NOMO-1 treated with dmso at 0.1 percent for 144 hours (cell line): ENCODE measurements at regions not wholly inside any gene's neighbourhood (a gene's known extent, or its start where the extent isn't known, plus 50 kb on each side); places are given as distances from the start of the nearest gene placed in this dataset.
"Not testable (repeated sequence)": the region's sequence is repeated elsewhere in the genome, so short reads cannot be mapped to it uniquely, and the experiment has no call there.

Source experiments
- DNase-seq: peaks from one replicate; lab custom pipeline; 2025; ENCODE audit not compliant: unreplicated experiment; lab: John Stamatoyannopoulos, UW

DNA sequence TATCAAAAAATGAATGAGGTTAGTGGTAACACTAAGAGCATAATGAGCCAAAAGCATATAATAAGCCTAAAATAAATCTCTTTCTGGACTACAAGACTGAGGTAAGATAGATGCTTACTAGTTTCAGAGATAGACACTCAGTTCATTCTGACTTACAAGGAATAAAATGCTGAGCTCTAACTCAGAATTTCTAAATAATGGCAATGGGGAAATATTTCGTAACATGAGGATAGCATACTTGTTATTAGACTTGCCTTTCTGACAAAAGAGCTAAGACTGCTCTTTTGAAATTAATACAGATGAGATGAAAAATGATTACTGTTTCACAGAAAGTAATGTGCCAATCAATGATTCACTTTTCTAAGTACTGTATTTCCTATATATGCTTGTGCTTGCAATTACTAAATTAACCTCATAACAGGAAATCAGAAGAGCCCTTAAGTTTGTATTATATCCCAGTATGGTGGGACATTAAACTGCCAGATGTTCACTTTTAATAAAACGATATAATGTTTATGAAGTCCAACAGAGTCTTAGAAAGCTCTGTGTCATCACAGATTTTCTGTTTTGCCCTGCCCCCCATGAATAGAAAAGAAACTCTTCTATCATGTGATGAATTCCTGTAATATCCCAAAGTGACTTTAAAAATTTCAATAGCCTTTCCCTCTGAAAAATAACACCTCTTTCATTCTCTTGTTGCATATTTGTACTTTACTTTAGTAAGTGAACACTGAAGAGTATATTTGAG, 2771.0 kb upstream of the PCDH20 start:
- no peak for DNase-seq

DNA sequence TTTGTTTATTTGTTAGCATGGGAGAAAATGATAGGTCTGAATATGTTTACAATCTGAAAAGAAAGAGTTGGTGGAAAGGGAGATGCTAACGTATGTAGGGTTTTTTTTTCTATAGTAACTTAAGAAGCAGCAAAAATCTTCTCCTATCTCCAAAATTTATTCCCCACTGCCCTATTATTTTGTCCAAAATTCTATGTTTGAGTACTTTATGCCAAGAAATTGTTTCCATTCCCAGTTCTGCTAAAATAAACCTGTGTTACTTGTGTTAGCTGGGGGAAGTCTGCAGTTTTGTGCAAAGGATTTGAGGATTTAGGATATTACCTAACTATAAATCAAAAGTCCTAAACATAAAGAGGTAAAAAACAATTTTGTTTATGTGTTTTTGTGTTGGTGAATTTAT, 2770.4 kb upstream of the PCDH20 start:
- no peak for DNase-seq

DNA sequence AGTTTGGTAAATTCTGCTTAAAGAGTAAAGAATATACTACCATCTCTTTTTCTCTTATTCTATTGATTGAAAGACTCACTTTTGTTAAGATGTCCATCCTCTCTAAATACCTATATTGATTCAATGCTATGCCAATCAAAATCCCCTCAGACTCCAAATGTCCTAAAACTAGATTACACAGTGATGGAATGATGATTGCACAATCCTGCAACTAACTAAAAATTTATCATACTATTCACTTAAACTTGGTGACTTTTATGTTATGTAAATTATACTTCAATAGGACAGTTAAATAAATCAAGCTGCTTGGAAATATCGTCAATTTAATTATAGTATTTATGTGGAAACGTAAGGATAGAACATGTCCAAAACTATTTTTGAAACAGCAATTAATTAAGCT, 2765.1 kb upstream of the PCDH20 start:
- no peak for DNase-seq

DNA sequence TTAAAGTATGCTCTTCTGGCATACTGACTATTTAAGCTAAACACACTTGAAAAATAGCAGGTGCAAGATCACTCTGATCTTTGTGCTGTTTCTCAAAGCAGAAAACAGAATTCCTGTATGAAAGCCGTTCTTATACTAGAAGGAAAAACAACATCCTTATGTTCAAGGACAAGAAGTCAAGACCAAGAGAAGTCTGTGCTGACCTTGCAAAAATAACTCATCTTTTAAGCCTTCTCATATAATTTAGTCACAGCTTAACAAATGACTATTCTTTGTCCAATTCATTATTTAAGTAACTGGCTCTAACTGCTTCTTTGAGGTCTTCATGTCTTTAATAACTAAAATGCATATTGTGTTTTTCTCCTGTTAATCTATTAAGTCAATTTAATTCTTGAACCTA, 2750.2 kb upstream of the PCDH20 start:
- DNase-seq = no peak

DNA sequence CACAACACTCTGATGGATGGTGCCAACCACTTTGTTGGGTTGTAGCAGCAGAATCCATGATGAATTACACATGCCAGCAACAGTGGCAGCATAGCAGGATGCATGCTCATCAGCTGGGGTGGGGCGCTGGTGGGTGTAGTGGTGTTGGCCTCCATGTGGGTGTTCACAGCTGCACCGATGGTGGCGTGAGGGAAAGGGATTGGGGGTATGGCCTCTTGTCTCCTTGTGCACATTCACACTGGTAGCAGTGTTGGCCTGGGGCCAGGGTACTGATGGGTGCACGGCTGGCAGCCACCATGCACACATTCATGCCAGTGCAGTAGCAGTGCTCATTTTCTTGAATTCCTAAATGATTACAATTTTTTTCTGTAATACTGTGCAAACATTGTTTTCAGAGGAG, 2748.8 kb upstream of the PCDH20 start:
- DNase-seq = no peak

DNA sequence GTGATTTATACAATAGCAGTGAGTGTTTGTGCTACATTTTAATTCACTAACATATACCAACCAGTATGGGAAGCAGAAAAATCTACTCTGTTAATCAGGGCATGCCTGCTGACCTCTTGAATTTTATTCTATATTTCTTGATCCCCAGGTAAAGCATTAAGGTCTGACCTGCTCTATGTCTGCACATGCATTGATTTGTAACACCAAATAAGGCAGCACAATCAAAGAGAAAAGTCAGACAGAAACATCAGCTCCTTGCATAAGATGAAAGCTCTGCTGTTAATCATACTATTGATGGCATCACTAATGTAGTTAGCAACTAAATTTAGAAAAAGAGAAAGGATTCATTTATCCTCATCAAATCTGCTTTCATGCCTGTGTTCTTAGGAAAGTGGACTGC, 2744.8 kb upstream of the PCDH20 start:
- no peak for DNase-seq

DNA sequence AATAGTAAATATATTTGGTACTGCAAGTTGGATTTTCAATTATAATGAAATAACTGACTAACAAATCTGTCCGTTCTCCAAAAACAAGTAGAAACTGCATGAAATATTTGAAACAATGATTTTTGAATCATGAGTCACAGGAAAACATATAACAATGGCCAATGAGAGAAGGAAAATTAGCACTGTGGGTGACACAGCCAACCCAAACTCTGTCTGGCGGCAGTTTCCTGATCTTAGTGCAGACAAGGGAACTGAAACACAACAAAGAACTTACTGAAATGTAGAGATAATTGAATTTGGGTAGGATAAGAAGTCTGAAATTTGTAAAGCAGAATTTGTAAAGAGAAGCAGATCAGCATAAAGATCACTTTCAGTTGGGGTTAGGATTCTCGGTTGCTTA, 2743.3 kb upstream of the PCDH20 start:
- DNase-seq = no peak

DNA sequence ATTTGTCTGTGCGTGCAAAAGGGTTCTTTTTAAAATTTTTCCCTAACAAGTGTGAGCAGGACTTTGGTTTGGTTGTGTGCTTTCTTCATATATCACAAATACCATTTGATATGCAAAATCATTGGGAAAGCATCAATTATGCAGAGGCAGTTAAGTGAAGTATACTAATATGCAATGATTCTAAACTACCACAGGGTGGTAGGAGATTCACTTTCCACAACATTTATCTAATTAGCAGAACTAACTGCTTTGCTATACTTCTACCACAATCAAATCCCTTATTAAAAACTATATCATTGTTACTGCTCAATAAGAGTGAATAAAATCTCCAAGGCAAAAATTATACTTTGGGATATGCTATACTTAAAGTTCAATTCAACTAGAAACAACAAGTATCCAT, 2738.9 kb upstream of the PCDH20 start:
- DNase-seq = no peak

DNA sequence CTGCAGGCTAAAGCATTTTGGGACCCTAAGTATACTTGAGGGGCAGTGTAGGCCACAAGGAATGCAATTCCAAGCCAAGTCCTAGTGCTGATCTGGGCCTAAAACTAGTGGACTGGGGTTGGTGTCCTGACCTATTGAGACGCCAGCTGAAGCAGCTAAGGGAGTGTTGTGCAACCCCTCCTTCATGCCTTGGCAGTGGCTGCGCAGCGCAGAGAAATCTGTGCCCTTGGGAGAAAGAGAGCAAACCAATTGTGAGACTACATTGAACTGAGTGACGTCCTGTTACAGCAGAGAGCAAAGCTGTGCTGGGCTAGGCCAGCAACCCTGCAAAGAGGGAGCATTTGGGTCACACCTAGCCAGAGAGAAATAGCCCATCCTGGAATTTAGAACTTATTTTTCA, 2715.0 kb upstream of the PCDH20 start:
- DNase-seq = no peak

DNA sequence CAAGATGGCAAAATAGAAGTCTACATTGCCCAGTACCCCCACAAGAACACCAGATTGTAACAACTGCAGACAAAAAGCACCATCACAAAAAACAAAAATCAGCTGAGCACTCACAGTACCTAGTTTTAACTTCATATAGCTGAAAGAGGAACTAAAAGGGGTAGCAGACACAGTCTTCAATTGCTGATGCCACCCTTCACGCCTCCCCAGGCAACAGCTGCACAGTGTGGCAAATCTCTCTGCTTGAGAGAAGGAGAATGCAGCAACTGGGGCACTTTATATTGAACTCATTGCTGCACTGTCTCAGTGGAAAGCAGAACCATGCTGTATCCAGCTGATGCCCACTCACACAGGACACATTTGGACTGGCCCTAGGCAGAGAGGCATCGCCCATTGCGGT, 2714.5 kb upstream of the PCDH20 start:
- DNase-seq = no peak

DNA sequence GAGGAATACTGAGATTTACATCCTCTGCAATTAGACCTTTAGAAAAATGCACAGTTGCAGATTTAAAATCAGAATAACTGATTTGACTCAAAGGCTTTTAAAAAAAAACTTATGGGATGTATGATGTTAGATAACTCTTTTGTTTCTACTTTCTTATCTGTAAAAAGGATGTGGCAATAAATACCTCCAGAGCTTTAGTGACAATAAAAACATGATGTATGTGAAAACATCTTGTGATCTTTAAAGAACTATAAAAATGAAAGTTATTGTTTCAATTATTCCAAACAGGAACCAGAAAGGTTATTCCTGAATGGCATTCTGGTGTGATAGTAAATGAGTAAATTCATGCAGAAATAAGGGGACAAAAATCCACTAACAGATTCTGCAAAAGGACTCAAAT, 2712.2 kb upstream of the PCDH20 start:
- no peak for DNase-seq

DNA sequence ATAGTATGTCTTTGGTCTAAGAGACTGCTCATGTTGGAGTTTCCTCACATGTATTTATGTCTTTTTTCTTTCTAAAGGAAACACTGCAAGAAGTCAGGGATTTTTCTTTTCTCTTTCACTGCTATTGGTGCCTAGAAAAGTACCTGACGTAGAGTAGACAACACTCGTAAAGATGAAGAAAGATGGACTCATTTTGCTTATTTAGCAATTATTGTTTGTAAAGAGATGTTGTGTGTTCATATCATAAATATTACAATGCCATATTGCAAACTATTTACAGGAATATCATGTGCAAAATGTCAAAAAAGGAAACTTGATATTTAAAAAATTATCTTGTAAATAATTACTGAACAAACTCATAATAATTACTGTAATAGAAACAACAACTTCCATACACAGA, 2711.5 kb upstream of the PCDH20 start:
- no peak for DNase-seq

DNA sequence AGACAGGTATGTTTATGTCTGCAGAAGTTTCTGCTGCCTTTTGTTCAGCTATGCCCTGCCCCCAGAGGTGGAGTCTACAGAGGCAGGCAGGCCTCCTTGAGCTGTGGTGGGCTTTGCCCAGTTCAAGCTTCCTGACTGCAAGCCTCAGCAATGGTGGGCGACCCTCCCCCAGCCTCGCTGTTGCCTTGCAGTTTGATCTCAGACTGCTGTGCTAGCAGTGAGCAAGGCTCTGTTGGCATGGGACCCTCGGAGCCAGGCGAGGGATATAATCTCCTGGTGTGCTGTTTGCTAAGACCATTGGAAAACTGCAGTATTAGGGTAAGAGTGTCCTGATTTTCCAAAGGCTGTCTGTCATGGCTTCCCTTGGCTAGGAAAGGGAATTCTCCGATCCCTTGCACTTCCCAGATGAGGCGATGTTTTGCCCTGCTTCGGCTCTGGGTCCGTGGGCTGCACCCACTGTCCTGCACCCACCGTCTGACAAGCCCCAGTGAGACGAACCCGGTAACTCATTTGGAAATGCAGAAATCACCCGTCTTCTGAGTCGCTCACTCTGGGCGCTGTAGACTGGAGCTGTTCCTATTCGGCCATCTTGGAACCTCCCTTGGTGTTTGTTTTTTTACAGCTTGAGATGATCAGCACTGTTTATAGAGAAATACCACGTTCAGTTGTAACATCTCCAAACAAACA, 2705.5 kb upstream of the PCDH20 start:
- DNase-seq = not testable (repeated sequence)

DNA sequence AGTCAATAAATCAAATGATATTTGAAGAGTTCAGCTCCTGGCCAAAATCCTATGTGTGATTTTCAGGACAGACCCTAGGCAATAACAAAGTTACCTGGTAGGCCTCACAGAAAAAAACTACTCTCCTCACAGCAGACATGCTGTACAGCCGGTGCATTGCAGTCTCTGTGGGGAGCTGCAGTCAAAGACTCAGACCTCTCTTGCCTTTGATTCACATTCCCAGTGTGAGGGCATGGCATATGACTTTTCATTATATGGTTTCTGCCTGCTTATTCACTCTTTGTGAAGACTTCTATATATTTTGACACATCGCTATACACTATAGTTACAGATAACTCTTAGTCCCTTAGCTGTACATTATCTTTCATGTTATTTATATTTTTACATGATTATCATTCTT, 2684.3 kb upstream of the PCDH20 start:
- DNase-seq = no peak

DNA sequence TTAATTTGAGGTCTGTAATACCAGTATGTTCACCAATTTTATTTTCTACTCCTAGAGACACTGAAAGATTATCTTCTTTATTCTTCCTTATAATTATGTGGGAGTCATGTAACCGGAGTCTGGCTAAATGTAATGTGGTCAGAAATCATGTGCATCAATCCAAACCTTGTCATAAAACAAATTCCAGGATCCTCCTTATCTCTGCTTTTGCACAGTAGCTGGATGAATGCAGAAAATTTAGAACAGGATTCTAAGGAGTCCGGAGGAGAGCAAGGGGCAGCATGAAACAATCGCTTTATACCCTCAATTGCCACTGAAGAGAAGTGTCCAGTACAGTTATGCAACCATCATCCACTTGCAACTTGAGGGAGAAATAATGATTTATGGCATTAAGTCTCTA, 2674.7 kb upstream of the PCDH20 start:
- no peak for DNase-seq

DNA sequence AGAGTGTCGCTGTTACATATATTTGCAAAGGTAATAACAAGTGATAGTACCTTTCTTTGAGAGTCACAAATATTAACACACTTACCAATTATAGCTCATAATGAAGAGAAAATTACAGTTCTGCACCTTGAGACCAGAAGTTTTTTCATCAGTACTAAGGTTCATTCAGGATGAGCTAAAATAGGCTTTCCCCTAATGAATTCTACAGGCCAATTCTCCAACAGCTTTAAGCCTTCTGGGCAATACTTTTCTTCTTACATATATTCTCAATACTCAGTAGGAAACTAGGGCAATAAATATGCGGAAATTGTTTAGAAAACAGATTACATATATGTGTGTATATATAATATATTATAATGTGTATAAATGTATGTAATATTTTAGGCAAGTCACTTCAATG, 2672.8 kb upstream of the PCDH20 start:
- no peak for DNase-seq

DNA sequence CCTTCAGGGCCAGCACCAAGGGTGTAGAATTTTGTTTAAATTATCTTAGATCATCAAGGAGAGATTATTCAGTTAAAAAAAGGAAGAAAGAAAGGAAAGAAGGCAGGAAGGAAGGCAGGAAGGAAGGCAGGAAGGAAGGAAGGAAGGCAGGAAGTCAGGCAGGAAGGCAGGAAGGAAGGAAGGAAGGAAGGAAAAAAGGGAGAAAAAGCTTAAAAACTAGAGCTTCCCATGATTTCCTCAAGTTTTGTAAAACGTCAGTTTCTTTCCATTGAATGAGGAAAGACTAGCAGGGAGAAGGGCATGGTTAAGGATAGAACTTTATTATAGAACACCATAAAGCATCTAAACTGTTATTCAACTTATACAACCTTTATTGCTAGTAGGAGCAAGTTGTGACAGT, 2672.0 kb upstream of the PCDH20 start:
- DNase-seq = no peak

DNA sequence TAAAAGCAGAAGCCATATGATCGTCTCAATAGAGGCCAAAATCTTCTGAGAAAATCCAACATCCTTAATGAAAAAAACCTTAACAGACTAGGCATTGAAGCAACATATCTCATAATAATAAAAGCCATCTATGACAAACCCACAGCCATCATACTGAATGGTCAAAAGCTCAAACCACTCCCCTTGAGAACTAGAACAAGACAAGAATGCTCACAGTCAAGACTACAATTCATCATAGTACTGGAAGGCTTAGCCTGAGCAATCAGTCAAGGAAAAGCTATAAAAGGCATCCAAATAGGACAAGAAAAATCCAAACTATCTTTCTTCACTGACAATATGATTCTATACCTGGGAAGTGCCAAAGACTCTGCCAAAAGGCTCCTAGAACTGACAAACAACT, 2668.2 kb upstream of the PCDH20 start:
- DNase-seq = no peak

DNA sequence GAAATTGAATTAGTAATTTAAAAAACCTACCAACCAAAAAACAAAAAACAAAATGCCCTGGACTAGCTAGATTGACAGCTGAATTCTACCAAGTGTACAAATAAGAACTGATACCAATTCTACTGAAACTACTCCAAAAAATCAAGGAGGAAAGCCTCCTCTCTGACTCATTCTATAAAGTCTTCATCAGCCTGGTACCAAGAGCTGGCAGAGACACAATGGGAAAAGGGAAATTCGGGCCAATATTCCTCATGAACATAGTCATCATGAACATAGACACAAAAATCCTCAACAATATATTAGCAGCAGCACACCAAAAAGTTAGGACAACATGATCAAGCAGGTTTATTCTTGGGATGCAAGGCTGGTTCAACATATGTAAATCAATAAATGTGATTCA, 2667.7 kb upstream of the PCDH20 start:
- no peak for DNase-seq

DNA sequence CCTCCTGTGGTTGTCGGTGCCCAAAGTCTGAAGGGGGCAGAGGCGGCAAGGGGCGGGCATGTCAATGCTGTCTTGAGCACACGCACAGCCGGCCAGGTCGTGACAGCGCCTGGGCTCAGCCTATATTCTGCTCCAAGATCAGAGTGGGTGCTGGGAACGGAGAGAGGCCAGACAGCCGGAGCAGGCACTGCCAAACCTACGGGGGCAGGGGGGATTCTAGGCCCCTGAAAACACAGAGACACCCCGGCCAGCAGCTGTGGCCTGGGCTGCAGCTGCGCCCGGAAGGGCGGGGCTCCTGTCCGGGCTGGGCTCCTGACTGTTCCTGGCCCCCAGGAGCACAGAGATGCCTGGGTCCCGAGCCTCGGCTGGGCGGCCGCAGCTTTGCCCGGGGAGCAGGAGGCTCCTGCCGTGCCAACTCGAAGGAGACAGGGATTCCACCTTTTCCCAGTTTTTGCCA, 2662.9 kb upstream of the PCDH20 start:
- DNase-seq = no peak

DNA sequence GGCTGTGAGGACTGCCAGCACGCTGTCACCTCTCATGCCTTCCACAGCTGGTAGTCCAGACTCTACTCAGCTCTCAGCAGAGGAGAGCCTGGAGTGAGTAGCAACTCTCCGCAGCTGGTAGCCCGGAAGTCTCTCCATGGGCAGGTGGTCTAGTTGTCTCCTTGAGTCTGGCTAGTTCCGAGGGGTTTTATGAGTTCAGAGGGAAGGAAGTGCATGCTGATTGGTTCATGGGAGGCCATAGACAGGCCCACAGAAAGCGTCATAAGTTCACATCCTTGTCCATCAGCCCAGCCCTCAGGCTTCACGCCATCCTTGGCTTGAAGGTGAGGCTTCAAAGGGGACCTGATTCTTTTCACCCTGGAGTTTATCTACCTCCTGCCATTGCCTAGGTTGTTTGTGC, 2662.4 kb upstream of the PCDH20 start:
- no peak for DNase-seq

DNA sequence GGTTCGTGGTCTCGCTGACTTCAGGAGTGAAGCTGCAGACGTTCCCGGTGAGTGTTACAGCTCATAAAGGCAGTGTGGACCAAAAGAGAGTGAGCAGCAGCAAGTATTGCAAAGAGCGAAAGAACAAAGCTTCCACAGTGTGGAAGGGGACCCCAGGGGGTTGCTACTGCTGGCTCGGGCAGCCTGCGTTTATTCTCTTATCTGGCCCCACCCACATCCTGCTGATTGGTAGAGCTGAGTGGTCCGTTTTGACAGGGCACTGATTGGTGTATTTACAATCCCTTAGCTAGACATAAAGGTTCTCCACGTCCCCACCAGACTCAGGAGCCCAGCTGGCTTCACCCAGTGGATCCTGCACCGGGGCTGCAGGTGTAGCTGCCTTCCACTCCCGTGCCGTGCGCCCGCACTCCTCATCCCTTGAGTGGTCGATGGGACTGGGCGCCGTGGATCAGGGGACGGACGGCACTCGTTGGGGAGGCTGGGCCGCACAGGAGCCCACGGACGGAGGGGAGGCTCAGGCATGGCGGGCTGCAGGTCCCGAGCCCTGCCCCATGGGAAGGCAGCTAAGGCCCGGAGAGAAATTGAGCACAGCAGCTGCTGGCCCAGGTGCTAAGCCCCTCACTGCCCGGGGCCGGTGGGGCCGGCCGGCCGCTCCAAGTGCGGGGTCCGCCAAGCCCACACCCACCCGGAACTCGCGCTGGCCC, 2661.6 kb upstream of the PCDH20 start:
- DNase-seq = not testable (repeated sequence)
